Liver (tissue), 3 donors: ENCODE measurements at regions not wholly inside any gene's neighbourhood (a gene's known extent, or its start where the extent isn't known, plus 50 kb on each side); places are given as distances from the start of the nearest gene placed in this dataset.

Source experiments
- ATF3 ChIP-seq: IDR thresholded peaks from 2 replicates; pipeline ENCODE4 v1.6.1; 2016; ENCODE audit warnings: antibody characterized with exemption
- CTCF ChIP-seq: fragments of 150-350 bp; IDR thresholded peaks from 2 replicates; pipeline ENCODE4 v1.5.1; 2017; ENCODE audit warnings: improper control_type of control experiment, low read depth, low read length; ENCODE audit not compliant: missing input control
- MAX ChIP-seq: IDR thresholded peaks from 2 replicates; pipeline ENCODE4 v1.6.1; 2016; ENCODE audit warnings: antibody characterized with exemption
- RAD21 ChIP-seq, 2 donors: IDR thresholded peaks; 2 replicates each; pipeline ENCODE4 v1.6.1; 2016; ENCODE audit warnings: antibody characterized with exemption in 2 of 2, mild to moderate bottlenecking in 2 of 2
- REST ChIP-seq: IDR thresholded peaks from 2 replicates; pipeline ENCODE4 v1.6.1; 2016; ENCODE audit warnings: antibody characterized with exemption, mild to moderate bottlenecking
- RXRA ChIP-seq, 2 donors: IDR thresholded peaks; 2 replicates each; pipeline ENCODE4 v1.6.1; 2017 to 2018; ENCODE audit warnings: antibody characterized with exemption in 2 of 2, mild to moderate bottlenecking in 1 of 2
- donor health status: healthy.
- donor health status: healthy.

GRCh38 chr1:222288053-222288452, 259.9 kb downstream of the HHIPL2 start:
- TF ChIP-seq RXRA (IDR thresholded peaks at IDR 0.05) (no peak), ATF3 (no peak), CTCF (no peak), RAD21 (IDR thresholded peaks at IDR 0.05) (no peak), MAX (no peak), REST (no peak)
